Trophoblast cell (in vitro differentiated cells and primary cell): ENCODE measurements at regions not wholly inside any gene's neighbourhood (a gene's known extent, or its start where the extent isn't known, plus 50 kb on each side); places are given as distances from the start of the nearest gene placed in this dataset.

Experiments used
- DNase-seq, 2 donors: peaks; one replicate each; pipeline ENCODE4 v3.0.0-alpha.2; 2016
- H2AFZ ChIP-seq: 2 replicates; pipeline ENCODE4 v1.6.1; 2013; ENCODE audit warnings: low read length, moderate library complexity, mild to moderate bottlenecking; ENCODE audit not compliant: insufficient read depth, poor library complexity
- H2AK5ac ChIP-seq: 2 replicates; pipeline ENCODE4 v1.6.1; 2013; ENCODE audit warnings: mild to moderate bottlenecking, low read length
- H2BK120ac ChIP-seq: 2 replicates; pipeline ENCODE4 v1.6.1; 2013; ENCODE audit warnings: low read length, mild to moderate bottlenecking, moderate library complexity; ENCODE audit not compliant: insufficient read depth, poor library complexity
- H2BK12ac ChIP-seq: 2 replicates; pipeline ENCODE4 v1.6.1; 2013; ENCODE audit warnings: mild to moderate bottlenecking, low read length, moderate library complexity
- H2BK5ac ChIP-seq: 2 replicates; pipeline ENCODE4 v1.6.1; 2013; ENCODE audit warnings: low read length, low read depth, moderate library complexity, mild to moderate bottlenecking; ENCODE audit not compliant: poor library complexity
- H3K14ac ChIP-seq: 2 replicates; pipeline ENCODE4 v1.6.1; 2013; ENCODE audit warnings: mild to moderate bottlenecking, low read length
- H3K18ac ChIP-seq: 2 replicates; pipeline ENCODE4 v1.6.1; 2013; ENCODE audit warnings: mild to moderate bottlenecking, low read length
- H3K23ac ChIP-seq: 2 replicates; pipeline ENCODE4 v1.6.1; 2013; ENCODE audit warnings: low read length
- H3K27ac ChIP-seq: 2 replicates; pipeline ENCODE4 v1.5.1; 2013; ENCODE audit warnings: low read depth, mild to moderate bottlenecking, inconsistent platforms, low read length, moderate library complexity
- H3K27me3 ChIP-seq: 2 replicates; pipeline ENCODE4 v1.6.1; 2013; ENCODE audit warnings: inconsistent platforms, mild to moderate bottlenecking, low read length, moderate library complexity; ENCODE audit not compliant: insufficient read depth
- H3K36me3 ChIP-seq, 2 experiments: 1 replicate in 1 of 2; 2 replicates in 1 of 2; pipeline ENCODE4 v1.6.1; 2013; ENCODE audit warnings: low read length in 2 of 2, mild to moderate bottlenecking in 2 of 2, moderate library complexity in 1 of 2; ENCODE audit not compliant: insufficient read depth in 2 of 2, control insufficient read depth in 1 of 2
- H3K4ac ChIP-seq: 2 replicates; pipeline ENCODE4 v1.6.1; 2013; ENCODE audit warnings: low read depth, mild to moderate bottlenecking, low read length, moderate library complexity
- H3K4me1 ChIP-seq, 2 experiments: 1 replicate in 1 of 2; 2 replicates in 1 of 2; pipeline ENCODE4 v1.6.1; 2013; ENCODE audit warnings: low read length in 2 of 2, mild to moderate bottlenecking in 2 of 2, moderate library complexity in 1 of 2; ENCODE audit not compliant: insufficient read depth in 2 of 2, control insufficient read depth in 1 of 2
- H3K4me2 ChIP-seq: 2 replicates; pipeline ENCODE4 v1.6.1; 2013; ENCODE audit warnings: inconsistent platforms, mild to moderate bottlenecking, low read length, moderate library complexity
- H3K4me3 ChIP-seq: 2 replicates; pipeline ENCODE4 v1.5.1; 2013; ENCODE audit warnings: mild to moderate bottlenecking, low read depth, low read length, inconsistent platforms
- H3K79me1 ChIP-seq: one replicate; pipeline ENCODE4 v1.6.1; 2013; ENCODE audit warnings: low read length
- H3K79me2 ChIP-seq: 2 replicates; pipeline ENCODE4 v1.6.1; 2013; ENCODE audit warnings: low read length, mild to moderate bottlenecking; ENCODE audit not compliant: control insufficient read depth, insufficient read depth, poor library complexity
- H3K9ac ChIP-seq: 2 replicates; pipeline ENCODE4 v1.6.1; 2013; ENCODE audit warnings: mild to moderate bottlenecking, low read length
- H3K9me3 ChIP-seq: 2 replicates; pipeline ENCODE4 v1.6.1; 2013; ENCODE audit warnings: low read depth, mild to moderate bottlenecking, control low read depth, inconsistent platforms, low read length; ENCODE audit not compliant: insufficient read depth
- H4K12ac ChIP-seq: 2 replicates; pipeline ENCODE4 v1.6.1; 2013; ENCODE audit warnings: low read depth, mild to moderate bottlenecking, low read length, moderate library complexity
- H4K8ac ChIP-seq: 2 replicates; pipeline ENCODE4 v1.6.1; 2013; ENCODE audit warnings: low read depth, mild to moderate bottlenecking, low read length, moderate library complexity
- H4K91ac ChIP-seq: one replicate; pipeline ENCODE4 v1.6.1; 2013; ENCODE audit warnings: low read depth, mild to moderate bottlenecking, low read length, moderate library complexity
- WGBS: extraction: QIAGEN DNeasy Blood & Tissue Kit; methylation state at CpG from one replicate; pipeline ENCODE4 v1.1.7; 2013; ENCODE audit warnings: missing lambda C conversion rate; ENCODE audit not compliant: insufficient read length, insufficient coverage; ENCODE audit errors: extremely low coverage; 5-methylcytosine and 5-hydroxymethylcytosine counted together

DNA sequence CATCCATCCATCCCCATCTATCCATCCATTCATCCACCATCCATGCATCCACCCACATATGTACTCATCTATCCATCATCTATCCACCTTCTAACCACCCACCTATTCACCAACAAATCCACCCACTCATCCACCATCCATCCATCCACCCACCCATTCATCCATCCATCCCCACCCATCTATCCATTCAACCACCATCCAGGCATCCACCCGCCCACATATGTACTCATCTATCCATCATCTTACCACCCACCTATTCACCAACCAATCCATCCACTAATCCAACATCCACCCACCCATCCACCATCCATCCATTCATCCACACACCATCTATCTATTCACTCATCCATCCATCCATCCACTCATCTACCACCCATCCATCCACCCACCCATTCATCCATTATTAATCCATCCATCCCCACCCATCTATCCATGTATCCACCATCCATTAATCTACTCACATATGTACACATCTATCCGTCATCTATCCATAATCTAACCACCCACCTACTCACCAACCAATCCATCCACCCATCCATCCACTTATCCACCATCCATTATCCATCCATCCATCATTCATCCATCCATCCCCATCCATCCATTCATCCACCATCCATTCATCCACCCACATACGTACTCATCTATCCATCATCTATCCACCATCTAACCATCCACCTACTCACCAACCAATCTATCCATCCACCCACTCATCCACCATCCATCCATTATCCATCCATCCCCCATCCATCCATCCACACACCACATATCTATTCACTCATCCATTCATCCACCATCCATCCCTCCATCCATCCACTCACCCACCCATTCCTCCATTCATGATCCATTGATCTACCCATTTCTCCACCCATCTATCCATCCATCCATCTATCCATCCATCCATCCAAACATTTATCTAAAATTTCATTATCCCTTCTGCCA is 940.0 kb downstream of the BRD1 start:
- Histone ChIP-seq H3K79me1 (no peaks in the 10 kb centered on the region), H2AFZ (no peak overlapping the region), H2BK5ac (no peak overlapping the region), H3K18ac (no peak overlapping the region), H2BK12ac (no peak overlapping the region), H3K4me3 (no peak overlapping the region), H3K14ac (no peak overlapping the region), H3K27ac (no peak overlapping the region), H3K36me3 (no peaks in the 10 kb centered on the region), H3K4me1 (no peaks in the 10 kb centered on the region), H3K9me3 (peaks cover 5% of the 10 kb centered on the region), H3K23ac (no peak overlapping the region), H3K27me3 (no peaks in the 10 kb centered on the region), H4K12ac (no peak overlapping the region), H3K4me2 (no peak overlapping the region), H3K4ac (no peak overlapping the region), H4K8ac (no peak overlapping the region), H3K9ac (no peak overlapping the region), H2AK5ac (no peak overlapping the region), H4K91ac (no peak overlapping the region), H3K79me2 (no peaks in the 10 kb centered on the region), H2BK120ac (no peak overlapping the region)
- no peak for DNase-seq
- WGBS = 100% methylated on average over 3 of the region's 3 CpGs

- Histone ChIP-seq H3K14ac (no peak overlapping the region), H3K27me3 (no peaks in the 10 kb centered on the region), H3K79me1 (no peaks in the 10 kb centered on the region), H2AFZ (no peak overlapping the region), H4K12ac (no peak overlapping the region), H3K9ac (no peak overlapping the region), H2AK5ac (no peak overlapping the region), H2BK12ac (no peak overlapping the region), H3K4me2 (no peak overlapping the region), H2BK120ac (no peak overlapping the region), H3K18ac (no peak overlapping the region), H4K8ac (no peak overlapping the region), H3K4ac (no peak overlapping the region), H3K4me3 (no peak overlapping the region), H3K4me1 (no peaks in the 10 kb centered on the region), H4K91ac (no peak overlapping the region), H3K9me3 (peaks cover 8% of the 10 kb centered on the region), H3K27ac (no peak overlapping the region), H3K36me3 (no peaks in the 10 kb centered on the region), H2BK5ac (no peak overlapping the region), H3K23ac (no peak overlapping the region), H3K79me2 (no peaks in the 10 kb centered on the region)
- DNase-seq = no peak
- no CpG with 5 or more reads among the region's 22 CpGs for WGBS
Observed at GRCh38 chr22:48886604-48887393, 940.9 kb downstream of the BRD1 start.

DNA sequence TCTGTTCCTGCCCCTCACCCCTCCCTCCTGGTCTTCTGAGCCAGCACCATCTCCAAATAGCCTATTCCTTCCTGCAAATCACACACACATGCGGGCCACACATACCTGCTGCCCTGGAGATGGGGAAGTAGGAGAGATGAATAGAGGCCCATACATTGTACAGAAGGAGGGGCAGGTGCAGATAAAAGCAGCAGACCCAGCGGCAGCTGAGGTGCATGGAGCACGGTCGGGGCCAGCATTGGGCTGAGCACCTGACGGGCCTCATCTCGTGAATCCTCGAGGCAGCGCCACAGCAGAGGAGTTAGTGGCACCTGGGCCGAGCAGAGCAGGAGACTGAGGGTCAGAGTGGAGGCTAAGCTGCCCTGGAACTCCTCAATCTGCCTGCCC is 941.8 kb downstream of the BRD1 start:
- Histone ChIP-seq H3K18ac (no peak overlapping the region), H3K27me3 (no peaks in the 10 kb centered on the region)

DNA sequence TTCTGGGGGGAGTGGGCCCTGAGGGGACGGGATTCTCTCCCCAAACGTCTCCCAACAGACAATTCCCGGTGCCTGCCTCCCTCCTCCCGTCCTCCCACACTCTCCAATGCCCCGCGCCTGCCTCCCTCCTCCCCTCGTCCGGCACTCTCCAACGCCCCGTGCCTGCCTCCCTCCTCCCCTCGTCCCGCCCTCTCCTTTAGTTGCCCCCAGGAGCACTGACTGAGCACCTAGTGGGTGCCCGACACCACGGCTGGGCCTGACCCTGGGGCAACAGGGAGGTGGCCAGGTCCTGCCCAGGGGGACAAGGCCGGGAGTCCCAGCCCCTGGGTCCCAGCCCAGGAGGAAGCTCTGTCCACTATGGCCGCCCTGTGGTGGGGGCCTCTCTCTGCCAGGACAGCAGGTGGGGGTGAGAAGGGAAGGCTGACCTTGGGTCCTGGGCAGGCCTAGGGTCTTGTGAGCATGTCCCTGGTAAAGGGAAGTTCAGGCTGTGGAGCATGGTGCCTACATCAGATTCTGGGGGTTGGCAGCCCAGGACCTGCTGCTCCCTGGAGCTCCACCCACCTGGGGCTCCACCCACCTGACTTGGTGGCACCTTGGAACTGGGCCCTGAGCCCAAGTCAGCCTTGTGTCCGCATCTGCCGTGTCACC is 942.3 kb downstream of the BRD1 start:
- Histone ChIP-seq H2BK5ac (no peak overlapping the region), H2AK5ac (no peak overlapping the region), H3K79me1 (no peaks in the 10 kb centered on the region), H2BK120ac (no peak overlapping the region), H2BK12ac (no peak overlapping the region), H3K4ac (no peak overlapping the region), H4K91ac (no peak overlapping the region), H3K18ac (no peak overlapping the region), H3K23ac (no peak overlapping the region), H3K4me3 (no peak overlapping the region), H2AFZ (no peak overlapping the region), H3K27ac (no peak overlapping the region), H3K9me3 (peaks cover 11% of the 10 kb centered on the region), H3K9ac (no peak overlapping the region), H4K8ac (no peak overlapping the region), H3K14ac (no peak overlapping the region), H3K4me1 (no peaks in the 10 kb centered on the region), H3K79me2 (no peaks in the 10 kb centered on the region), H3K27me3 (no peaks in the 10 kb centered on the region), H3K36me3 (no peaks in the 10 kb centered on the region), H4K12ac (no peak overlapping the region), H3K4me2 (no peak overlapping the region)
- no peak for DNase-seq
- WGBS = no CpG with 5 or more reads among the region's 18 CpGs

More for the DNA sequence above, 941.8 kb downstream of the BRD1 start:
- Histone ChIP-seq H4K91ac (no peak overlapping the region), H3K4me2 (no peak overlapping the region), H2AK5ac (no peak overlapping the region), H3K4me3 (no peak overlapping the region), H2BK120ac (no peak overlapping the region), H3K36me3 (no peaks in the 10 kb centered on the region), H2BK12ac (no peak overlapping the region), H3K79me2 (no peaks in the 10 kb centered on the region), H3K9ac (no peak overlapping the region), H3K9me3 (peaks cover 11% of the 10 kb centered on the region), H2AFZ (no peak overlapping the region), H3K4me1 (no peaks in the 10 kb centered on the region), H4K8ac (no peak overlapping the region), H3K27ac (no peak overlapping the region), H3K14ac (no peak overlapping the region), H3K79me1 (no peaks in the 10 kb centered on the region), H4K12ac (no peak overlapping the region), H3K23ac (no peak overlapping the region), H3K4ac (no peak overlapping the region), H2BK5ac (no peak overlapping the region)
- no CpG with 5 or more reads among the region's 9 CpGs for WGBS
- DNase-seq = no peak
